Hepatic stellate cell (primary cell): ENCODE measurements at regions not wholly inside any gene's neighbourhood (a gene's known extent, or its start where the extent isn't known, plus 50 kb on each side); places are given as distances from the start of the nearest gene placed in this dataset.
"Not testable (repeated sequence)": the region's sequence is repeated elsewhere in the genome, so short reads cannot be mapped to it uniquely, and the experiment has no call there.

Source experiments
- DNase-seq: peaks from one replicate; pipeline ENCODE4 v3.0.0; 2011; ENCODE audit warnings: low spot score

- DNase-seq, result no peak
These were observed 54.4 kb upstream of the MSH6 start for GRCh38 chr2:47728551-47728950.

GRCh38 chr2:47727956-47728355 is 55.0 kb upstream of the MSH6 start:
- no peak for DNase-seq

- DNase-seq, result not testable (repeated sequence)
These were observed 56.0 kb upstream of the MSH6 start for GRCh38 chr2:47726978-47727377.

GRCh38 chr2:47725808-47726207 is 57.1 kb upstream of the MSH6 start:
- no peak for DNase-seq

- DNase-seq, result no peak
These were observed 58.5 kb upstream of the MSH6 start for GRCh38 chr2:47724221-47724981.

- DNase-seq, result no peak
These were observed 61.6 kb upstream of the MSH6 start for GRCh38 chr2:47721296-47721695.

- DNase-seq, result no peak
These were observed 62.4 kb upstream of the MSH6 start for GRCh38 chr2:47720559-47720958.

- no peak for DNase-seq
These were observed 62.9 kb upstream of the MSH6 start for GRCh38 chr2:47720036-47720435.

GRCh38 chr2:47719099-47719498 is 63.8 kb upstream of the MSH6 start:
- no peak for DNase-seq

GRCh38 chr2:47716307-47716706 is 66.6 kb upstream of the MSH6 start:
- DNase-seq, result not testable (repeated sequence)

GRCh38 chr2:47715552-47715951 is 67.4 kb upstream of the MSH6 start:
- no peak for DNase-seq

- no peak for DNase-seq
These were observed 74.0 kb upstream of the MSH6 start for GRCh38 chr2:47708801-47709499.

- no peak for DNase-seq
These were observed 78.7 kb upstream of the MSH6 start for GRCh38 chr2:47704287-47704686.

- DNase-seq, result no peak
These were observed 83.3 kb upstream of the MSH6 start for GRCh38 chr2:47699533-47700215.

- not testable (repeated sequence) for DNase-seq
These were observed 84.4 kb upstream of the MSH6 start for GRCh38 chr2:47698436-47698972.

- DNase-seq, result not testable (repeated sequence)
These were observed 85.1 kb upstream of the MSH6 start for GRCh38 chr2:47697681-47698435.

GRCh38 chr2:47697000-47697601 is 85.8 kb upstream of the MSH6 start:
- no peak for DNase-seq

GRCh38 chr2:47696478-47696831 is 86.5 kb upstream of the MSH6 start:
- no peak for DNase-seq

GRCh38 chr2:47695800-47696477 is 87.0 kb upstream of the MSH6 start:
- no peak for DNase-seq

- DNase-seq, result not testable (repeated sequence)
These were observed 88.5 kb upstream of the MSH6 start for GRCh38 chr2:47694451-47694850.

- DNase-seq, result not testable (repeated sequence)
These were observed 92.1 kb upstream of the MSH6 start for GRCh38 chr2:47690706-47691325.
